K562 (cell line): ENCODE measurements at regions not wholly inside any gene's neighbourhood (a gene's known extent, or its start where the extent isn't known, plus 50 kb on each side); places are given as distances from the start of the nearest gene placed in this dataset.

ENCODE experiments used
- ATAC-seq: fragments of 200-7000 bp; cut with Tn5 transposase; 3 replicates; pipeline ENCODE4 v1.9.1; 2020; ENCODE audit warnings: moderate library complexity
- BruUV-seq: library from RNA; stranded (reverse); fragments of 400-500 nt; replicated peaks from 2 replicates; lab custom pipeline; 2021; lab: Mats Ljungman, UMichigan
- CTCF ChIA-PET: fragments of 300-600 bp; formaldehyde crosslinking; extraction: SDS; loops from one replicate; lab custom pipeline; 2021; ENCODE audit warnings: low intra/inter-chr PET ratio; lab: Yijun Ruan, JAX
- POLR2A ChIA-PET: fragments of 300-600, 350-650 bp; sonication (Branson Sonifier 250); formaldehyde crosslinking; extraction: SDS; loops from one replicate; lab custom pipeline; 2021; ENCODE audit warnings: antibody characterized with exemption, inconsistent platforms; lab: Yijun Ruan, JAX
- DNase-seq, 4 experiments: peaks; one replicate each; pipeline versions ENCODE4 v3.0.0 to v3.0.0-alpha.2; 2011 to 2018; ENCODE audit warnings: low spot score in 3 of 4, mixed read lengths in 3 of 4; ENCODE audit errors: extremely low read depth in 1 of 4
- FAIRE-seq: peaks from 2 replicates; lab custom pipeline; 2011; peaks lifted over from hg19 to GRCh38; lab: Jason Lieb, UNC
- H2AFZ ChIP-seq: 2 replicates; pipeline ENCODE4 v1.6.0; 2011; ENCODE audit warnings: low read depth, low read length, control low read depth, inconsistent platforms
- H3K27ac ChIP-seq: fragments of 200-600 bp; 3 replicates; pipeline ENCODE4 v1.8.0; 2011; ENCODE audit warnings: low read depth, mild to moderate bottlenecking, control low read depth, inconsistent platforms, low read length, moderate library complexity, mixed read lengths; ENCODE audit errors: extremely low read depth
- H3K27me3 ChIP-seq, 2 experiments: fragments of 300-600 bp in 1 of 2; 2 replicates in 1 of 2; 3 replicates in 1 of 2; pipeline versions ENCODE4 v1.6.0 to v1.8.0; 2011; ENCODE audit warnings: inconsistent platforms in 2 of 2, low read length in 2 of 2, mild to moderate bottlenecking in 1 of 2, mixed read lengths in 1 of 2, moderate library complexity in 1 of 2; ENCODE audit not compliant: control insufficient read depth in 2 of 2, insufficient read depth in 2 of 2
- H3K36me3 ChIP-seq: fragments of 300-600 bp; 3 replicates; pipeline ENCODE4 v1.8.0; 2011; ENCODE audit warnings: mild to moderate bottlenecking, low read length, inconsistent platforms; ENCODE audit not compliant: control insufficient read depth, insufficient read depth
- H3K4me1 ChIP-seq, 2 experiments: fragments of 200-600 bp in 1 of 2; replicated peaks in 1 of 2; 2 replicates in 1 of 2; 3 replicates in 1 of 2; pipeline versions ENCODE4 v1.5.1 to v1.8.0; 2011; ENCODE audit warnings: inconsistent platforms in 2 of 2, low read length in 2 of 2, mild to moderate bottlenecking in 1 of 2, mixed read lengths in 1 of 2, moderate library complexity in 1 of 2; ENCODE audit not compliant: control insufficient read depth in 2 of 2, insufficient read depth in 2 of 2
- H3K4me2 ChIP-seq: 2 replicates; pipeline ENCODE4 v1.6.1; 2011; ENCODE audit warnings: low read length, control low read depth, inconsistent platforms, mixed read lengths; ENCODE audit not compliant: insufficient read depth
- H3K4me3 ChIP-seq: fragments of 200-600 bp; sonication (generic), shearing (Covaris generic); 2 replicates; pipeline ENCODE4 v1.5.1; 2016; ENCODE audit warnings: control low read depth, inconsistent platforms
- H3K79me2 ChIP-seq: fragments of 200-600 bp; 3 replicates; pipeline ENCODE4 v1.8.0; 2011; ENCODE audit warnings: low read length, inconsistent platforms; ENCODE audit not compliant: control insufficient read depth, insufficient read depth
- H3K9ac ChIP-seq, 2 experiments: 2 replicates each; pipeline versions ENCODE4 v1.6.0 to v1.6.1; 2011; ENCODE audit warnings: low read depth in 2 of 2, low read length in 2 of 2, control low read depth in 1 of 2, inconsistent platforms in 1 of 2, mild to moderate bottlenecking in 1 of 2, mixed read lengths in 1 of 2; ENCODE audit not compliant: insufficient read depth in 1 of 2
- H3K9me1 ChIP-seq: one replicate; pipeline ENCODE4 v1.6.0; 2011; ENCODE audit warnings: inconsistent platforms, mild to moderate bottlenecking, low read length, moderate library complexity; ENCODE audit not compliant: control insufficient read depth, insufficient read depth
- H3K9me3 ChIP-seq: replicated peaks from 2 replicates; pipeline ENCODE4 v1.5.1; 2011; ENCODE audit warnings: low read depth, low read length, inconsistent platforms; ENCODE audit not compliant: control insufficient read depth, insufficient read depth
- H4K20me1 ChIP-seq: replicated peaks from 2 replicates; pipeline ENCODE4 v1.6.1; 2011; ENCODE audit warnings: low read length, inconsistent platforms, mixed read lengths; ENCODE audit not compliant: control insufficient read depth, insufficient read depth
- MEIS2 ChIP-seq: fragments of 450-650 bp; IDR thresholded peaks from 2 replicates; pipeline ENCODE4 v1.6.1; 2014; ENCODE audit warnings: mild to moderate bottlenecking; ENCODE audit not compliant: partially characterized antibody
- MTA2 ChIP-seq: fragments of 450-650 bp; IDR thresholded peaks from 2 replicates; pipeline ENCODE4 v1.6.1; 2016; ENCODE audit warnings: low read depth
- SAFB ChIP-seq: fragments of 200-400 bp; formaldehyde crosslinking; IDR thresholded peaks from 2 replicates; pipeline ENCODE4 v1.6.1; 2017; ENCODE audit warnings: low read depth, low read length, borderline replicate concordance
- WGBS: fragments of 100-300 bp; shearing (Covaris generic); methylation state at CpG from one replicate; pipeline ENCODE4 v1.1.6; 2016; ENCODE audit warnings: low coverage, mixed read lengths; ENCODE audit not compliant: insufficient coverage; ENCODE audit errors: missing lambda C conversion rate; 5-methylcytosine and 5-hydroxymethylcytosine counted together
- in situ Hi-C: fragments of 300-500 bp; cut with MboI; formaldehyde crosslinking; loops from 4 replicates; pipeline ENCODE4 v1.15.0; 2018; ENCODE audit warnings: inconsistent platforms, mixed read lengths
- intact Hi-C: fragments of 100-400 bp; cut with micrococcal nuclease; formaldehyde crosslinking; loops from 2 replicates; pipeline ENCODE4 v1.14.2; 2022

- intact Hi-C loops (no loop called here), in situ Hi-C loops (no loop called here)
- TF ChIP-seq SAFB (peak; percentile 49; the same call in 1 of the 2 replicates), MTA2 (no peak), MEIS2 (no peak)
- 0% methylated on average over 18 of the region's 28 CpGs for WGBS
- no peak overlapping the region for H2AFZ ChIP-seq
- H3K36me3 ChIP-seq = no peaks in the 10 kb centered on the region
- no peaks in the 10 kb centered on the region for H3K9me1 ChIP-seq
- ChIA-PET CTCF (no interaction called here), POLR2A (no interaction called here)
- H3K27ac ChIP-seq = no peak overlapping the region
- H3K4me1 ChIP-seq = peaks cover 0 to 10% of the 10 kb centered on the region in 2 experiments; a peak in 3 of 5 replicates
- no peak overlapping the region for H3K4me3 ChIP-seq
- ATAC-seq = no peak
- H3K27me3 ChIP-seq = peaks cover 0 to 77% of the 10 kb centered on the region in 2 experiments; a peak in 2 of 5 replicates
- no peak overlapping the region for H3K4me2 ChIP-seq
- DNase-seq = peak in 2 of 4 experiments; percentile 3
- H3K79me2 ChIP-seq = no peaks in the 10 kb centered on the region
- no peak overlapping the region for H3K9ac ChIP-seq
- no peak for FAIRE-seq
- no peaks in the 10 kb centered on the region for H3K9me3 ChIP-seq
- no TSS peak for BruUV-seq
- no peaks in the 10 kb centered on the region for H4K20me1 ChIP-seq
Measured at GRCh38 chr12:34395056-34396005, 373.0 kb downstream of the ALG10 start.
